Fibroblast of lung (primary cell): ENCODE measurements at regions not wholly inside any gene's neighbourhood (a gene's known extent, or its start where the extent isn't known, plus 50 kb on each side); places are given as distances from the start of the nearest gene placed in this dataset.

ENCODE experiments used
- DNase-seq, 2 donors: peaks; one replicate each; pipeline versions ENCODE4 v3.0.0 to v3.0.0-alpha.2; 2010; ENCODE audit warnings: low read depth in 2 of 2
- H2AFZ ChIP-seq: 2 replicates; pipeline ENCODE4 v1.5.1; 2012; ENCODE audit warnings: low read length, control low read depth, inconsistent platforms
- H3K27ac ChIP-seq: 2 replicates; pipeline ENCODE4 v1.5.1; 2011; ENCODE audit warnings: low read length, control low read depth; ENCODE audit not compliant: insufficient read depth
- H3K27me3 ChIP-seq: 2 replicates; pipeline ENCODE4 v1.5.1; 2011; ENCODE audit warnings: mild to moderate bottlenecking, low read length; ENCODE audit not compliant: control insufficient read depth, insufficient read depth
- H3K36me3 ChIP-seq: 2 replicates; pipeline ENCODE4 v1.5.1; 2011; ENCODE audit warnings: low read length; ENCODE audit not compliant: control insufficient read depth, insufficient read depth
- H3K4me1 ChIP-seq: 2 replicates; pipeline ENCODE4 v1.5.1; 2011; ENCODE audit warnings: low read length; ENCODE audit not compliant: control insufficient read depth, insufficient read depth; ENCODE audit errors: extremely low read depth
- H3K4me2 ChIP-seq: 2 replicates; pipeline ENCODE4 v1.5.1; 2011; ENCODE audit warnings: low read length, control low read depth; ENCODE audit not compliant: insufficient read depth; ENCODE audit errors: extremely low read depth
- H3K4me3 ChIP-seq, 4 experiments: fragments of 200-600 bp in 1 of 4; sonication (generic) in 1 of 4; replicated peaks in 1 of 4; 2 replicates each; pipeline ENCODE4 v1.5.1; 2011 to 2016; ENCODE audit warnings: low read length in 4 of 4, low read depth in 3 of 4, mild to moderate bottlenecking in 3 of 4, control low read depth in 2 of 4, inconsistent platforms in 1 of 4, mixed read lengths in 1 of 4; ENCODE audit not compliant: insufficient read depth in 1 of 4; ENCODE audit errors: control extremely low read depth in 1 of 4
- H3K79me2 ChIP-seq: 2 replicates; pipeline ENCODE4 v1.5.1; 2012; ENCODE audit warnings: mild to moderate bottlenecking, low read length, inconsistent platforms; ENCODE audit not compliant: control insufficient read depth, insufficient read depth
- H3K9ac ChIP-seq: 2 replicates; pipeline ENCODE4 v1.5.1; 2011; ENCODE audit warnings: mild to moderate bottlenecking, low read length, control low read depth; ENCODE audit not compliant: insufficient read depth
- H3K9me3 ChIP-seq: 2 replicates; pipeline ENCODE4 v1.5.1; 2012; ENCODE audit warnings: low read depth, low read length; ENCODE audit not compliant: control insufficient read depth, insufficient read depth
- H4K20me1 ChIP-seq: 2 replicates; pipeline ENCODE4 v1.5.1; 2011; ENCODE audit warnings: low read length; ENCODE audit not compliant: control insufficient read depth, insufficient read depth; ENCODE audit errors: extremely low read depth
- EZH2 ChIP-seq: IDR thresholded peaks from 2 replicates; pipeline ENCODE4 v1.5.1; 2012; ENCODE audit warnings: low read length, control low read depth, mild to moderate bottlenecking; ENCODE audit errors: missing control alignments
- TF ChIP-seq, protein P1 (sequence below), 2 donors: IDR thresholded peaks in 1 of 2; conservative IDR thresholded peaks in 1 of 2; 1 replicate in 1 of 2; 2 replicates in 1 of 2; pipeline ENCODE4 v1.5.1; 2011 to 2012; ENCODE audit warnings: low read length in 2 of 2, control low read depth in 1 of 2, inconsistent platforms in 1 of 2, low read depth in 1 of 2, mild to moderate bottlenecking in 1 of 2

DNA sequence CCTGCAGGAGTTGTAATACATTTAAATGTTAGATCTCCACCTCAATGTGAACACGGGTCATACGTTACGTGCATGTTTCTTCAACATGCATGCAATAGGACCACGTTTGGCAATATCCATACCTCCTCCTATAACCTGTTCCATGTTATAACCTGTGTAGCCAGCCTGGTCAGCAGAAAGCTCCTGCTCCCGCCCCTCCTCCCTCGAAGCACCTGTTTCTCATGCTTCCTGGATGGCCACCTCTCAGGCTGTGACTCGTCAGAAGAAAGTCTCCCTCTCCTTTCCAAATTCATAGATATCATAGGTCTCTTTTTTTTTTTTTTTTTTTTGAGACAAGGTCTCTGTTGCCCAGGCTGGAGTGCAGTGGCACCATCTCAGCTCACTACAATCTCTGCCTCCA is 96.5 kb downstream of the HMX1 start:
- no peak overlapping the region for H3K27ac ChIP-seq
- TF ChIP-seq, protein P1, sequence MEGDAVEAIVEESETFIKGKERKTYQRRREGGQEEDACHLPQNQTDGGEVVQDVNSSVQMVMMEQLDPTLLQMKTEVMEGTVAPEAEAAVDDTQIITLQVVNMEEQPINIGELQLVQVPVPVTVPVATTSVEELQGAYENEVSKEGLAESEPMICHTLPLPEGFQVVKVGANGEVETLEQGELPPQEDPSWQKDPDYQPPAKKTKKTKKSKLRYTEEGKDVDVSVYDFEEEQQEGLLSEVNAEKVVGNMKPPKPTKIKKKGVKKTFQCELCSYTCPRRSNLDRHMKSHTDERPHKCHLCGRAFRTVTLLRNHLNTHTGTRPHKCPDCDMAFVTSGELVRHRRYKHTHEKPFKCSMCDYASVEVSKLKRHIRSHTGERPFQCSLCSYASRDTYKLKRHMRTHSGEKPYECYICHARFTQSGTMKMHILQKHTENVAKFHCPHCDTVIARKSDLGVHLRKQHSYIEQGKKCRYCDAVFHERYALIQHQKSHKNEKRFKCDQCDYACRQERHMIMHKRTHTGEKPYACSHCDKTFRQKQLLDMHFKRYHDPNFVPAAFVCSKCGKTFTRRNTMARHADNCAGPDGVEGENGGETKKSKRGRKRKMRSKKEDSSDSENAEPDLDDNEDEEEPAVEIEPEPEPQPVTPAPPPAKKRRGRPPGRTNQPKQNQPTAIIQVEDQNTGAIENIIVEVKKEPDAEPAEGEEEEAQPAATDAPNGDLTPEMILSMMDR (conservative IDR thresholded peaks at IDR 0.05 in 1 of 2, IDR thresholded peaks at IDR 0.05 in 1 of 2; ENCODE audit: low read depth in 1 of 2, low read length in 2 of 2): no peak
- no peak for TF ChIP-seq EZH2
- no peaks in the 10 kb centered on the region for H4K20me1 ChIP-seq
- no peak overlapping the region for H3K4me3 ChIP-seq
- H3K36me3 ChIP-seq: no peaks in the 10 kb centered on the region
- no peak overlapping the region for H2AFZ ChIP-seq
- H3K9ac ChIP-seq: no peak overlapping the region
- no peak for DNase-seq
- H3K4me1 ChIP-seq: no peaks in the 10 kb centered on the region
- no peaks in the 10 kb centered on the region for H3K79me2 ChIP-seq
- no peaks in the 10 kb centered on the region for H3K9me3 ChIP-seq
- no peak overlapping the region for H3K4me2 ChIP-seq
- H3K27me3 ChIP-seq: no peaks in the 10 kb centered on the region

DNA sequence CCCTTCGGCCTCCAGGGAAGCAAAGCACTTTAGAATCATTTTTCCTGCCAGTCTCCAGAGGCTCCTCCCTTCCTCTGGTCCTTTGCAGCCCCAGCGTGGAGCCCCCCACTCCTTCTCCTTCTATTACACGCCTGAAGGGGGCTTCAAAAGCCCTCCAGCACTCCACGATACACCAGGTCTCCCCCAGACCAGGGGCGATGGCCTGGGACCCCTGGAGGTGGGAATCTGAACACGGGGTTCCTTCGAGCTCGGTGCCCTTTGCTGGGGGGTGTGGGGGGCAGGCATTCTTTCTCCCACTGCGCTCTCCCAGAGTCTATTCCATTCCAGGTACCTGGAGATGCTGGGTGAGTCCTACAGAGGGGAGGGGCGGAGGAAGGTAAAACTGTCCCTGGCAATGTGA is 97.6 kb downstream of the HMX1 start:
- no peak for TF ChIP-seq EZH2
- TF ChIP-seq, protein P1 (conservative IDR thresholded peaks at IDR 0.05 in 1 of 2, IDR thresholded peaks at IDR 0.05 in 1 of 2; ENCODE audit: low read depth in 1 of 2, low read length in 2 of 2): no peak
- DNase-seq: no peak
- H3K9ac ChIP-seq: no peak overlapping the region
- no peak overlapping the region for H3K4me3 ChIP-seq
- no peaks in the 10 kb centered on the region for H4K20me1 ChIP-seq
- H3K27ac ChIP-seq: no peak overlapping the region
- H3K27me3 ChIP-seq: no peaks in the 10 kb centered on the region
- no peaks in the 10 kb centered on the region for H3K79me2 ChIP-seq
- no peaks in the 10 kb centered on the region for H3K4me1 ChIP-seq
- no peaks in the 10 kb centered on the region for H3K36me3 ChIP-seq
- H3K4me2 ChIP-seq: no peak overlapping the region
- no peak overlapping the region for H2AFZ ChIP-seq
- no peaks in the 10 kb centered on the region for H3K9me3 ChIP-seq

DNA sequence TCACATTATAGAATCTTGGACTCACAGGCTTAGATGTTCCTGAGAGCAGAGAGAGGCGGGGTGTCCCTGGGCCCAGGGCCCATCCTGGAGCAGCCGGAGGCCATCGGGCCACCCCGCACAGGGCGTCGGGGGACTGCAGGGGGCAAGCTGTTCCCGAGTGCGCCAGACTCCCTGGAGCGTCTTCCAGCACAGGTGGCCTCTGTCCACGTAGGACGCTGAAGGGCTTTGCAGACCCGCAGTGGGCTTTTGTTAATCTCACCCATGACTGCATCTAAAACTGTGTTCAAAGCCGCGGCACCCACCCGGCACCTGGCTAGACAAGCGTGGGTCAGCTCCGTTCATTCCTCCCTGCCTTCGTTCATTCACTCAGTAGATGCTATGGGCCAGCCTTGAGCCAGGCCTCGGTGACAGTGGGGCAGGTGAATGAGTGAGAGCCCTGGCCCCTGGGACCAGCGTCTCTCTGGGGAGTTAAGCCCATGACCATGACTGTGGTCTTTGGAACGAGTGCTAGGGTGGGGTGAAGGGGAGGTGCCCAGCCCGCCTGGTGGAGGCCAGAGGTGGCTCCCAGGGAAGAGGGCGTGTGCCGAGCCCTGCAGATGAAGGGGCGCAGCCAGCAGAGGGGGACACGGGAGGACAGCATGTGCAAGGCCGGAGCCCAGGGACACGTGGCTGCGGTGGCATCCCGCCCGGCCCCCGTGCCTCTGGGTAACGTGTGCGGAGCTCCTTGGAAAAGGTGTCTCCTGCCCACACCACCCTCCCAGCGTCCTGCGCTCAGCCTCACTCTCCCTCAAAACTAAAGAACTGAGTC is 98.3 kb downstream of the HMX1 start:
- DNase-seq: no peak
- Histone ChIP-seq H3K36me3 (no peaks in the 10 kb centered on the region), H3K4me3 (no peak overlapping the region), H2AFZ (no peak overlapping the region), H4K20me1 (no peaks in the 10 kb centered on the region), H3K27me3 (no peaks in the 10 kb centered on the region), H3K79me2 (no peaks in the 10 kb centered on the region), H3K4me2 (no peak overlapping the region), H3K27ac (no peak overlapping the region), H3K9me3 (no peaks in the 10 kb centered on the region), H3K9ac (no peak overlapping the region), H3K4me1 (no peaks in the 10 kb centered on the region)
- TF ChIP-seq EZH2: no peak
- TF ChIP-seq, protein P1 (conservative IDR thresholded peaks at IDR 0.05 in 1 of 2, IDR thresholded peaks at IDR 0.05 in 1 of 2; ENCODE audit: low read depth in 1 of 2, low read length in 2 of 2): no peak
